ENCODE measurements at regions not wholly inside any gene's neighbourhood (a gene's known extent, or its start where the extent isn't known, plus 50 kb on each side); places are given as distances from the start of the nearest gene placed in this dataset.

- no peaks in the 10 kb centered on the region for H3K27me3 ChIP-seq
- 62% methylated on average over 2 of the region's 2 CpGs for WGBS
- no peaks in the 10 kb centered on the region for H3K4me1 ChIP-seq
- no peaks in the 10 kb centered on the region for H3K9me3 ChIP-seq
- DNase-seq (ENCODE audit: low spot score in 2 of 2), result no peak
- no peak for TF ChIP-seq EP300 (IDR thresholded peaks at IDR 0.05)
- TF ChIP-seq CTCF (IDR thresholded peaks at IDR 0.05), result no peak
- TF ChIP-seq POLR2A (IDR thresholded peaks at IDR 0.05), result no peak
- TF ChIP-seq POLR2AphosphoS5 (IDR thresholded peaks at IDR 0.05), result no peak
- no peak overlapping the region for H3K4me3 ChIP-seq
- no peaks in the 10 kb centered on the region for H3K36me3 ChIP-seq
- H3K27ac ChIP-seq, result no peak overlapping the region
Measured at GRCh38 chr18:47550611-47551010, 299.2 kb upstream of the SKOR2 start.

- Histone ChIP-seq H3K27me3 (no peaks in the 10 kb centered on the region), H3K36me3 (no peaks in the 10 kb centered on the region), H3K4me1 (no peaks in the 10 kb centered on the region), H3K9me3 (no peaks in the 10 kb centered on the region), H3K4me3 (no peak overlapping the region), H3K27ac (no peak overlapping the region)
- 59% methylated on average over 2 of the region's 2 CpGs for WGBS
- TF ChIP-seq POLR2A (IDR thresholded peaks at IDR 0.05) (no peak), POLR2AphosphoS5 (IDR thresholded peaks at IDR 0.05) (no peak), EP300 (IDR thresholded peaks at IDR 0.05) (no peak), CTCF (IDR thresholded peaks at IDR 0.05) (no peak)
- no peak for DNase-seq (ENCODE audit: low spot score in 2 of 2)
Measured at GRCh38 chr18:47549021-47549540, 297.6 kb upstream of the SKOR2 start.

GRCh38 chr18:47547539-47548202 lies 296.2 kb upstream of the SKOR2 start:
- no peaks in the 10 kb centered on the region for H3K4me1 ChIP-seq
- no peaks in the 10 kb centered on the region for H3K36me3 ChIP-seq
- no peak for DNase-seq (ENCODE audit: low spot score in 2 of 2)
- 81% methylated on average over 6 of the region's 6 CpGs for WGBS
- no peak overlapping the region for H3K27ac ChIP-seq
- no peaks in the 10 kb centered on the region for H3K27me3 ChIP-seq
- no peaks in the 10 kb centered on the region for H3K9me3 ChIP-seq
- H3K4me3 ChIP-seq, result no peak overlapping the region
- TF ChIP-seq CTCF (IDR thresholded peaks at IDR 0.05) (no peak), EP300 (IDR thresholded peaks at IDR 0.05) (no peak), POLR2A (IDR thresholded peaks at IDR 0.05) (no peak), POLR2AphosphoS5 (IDR thresholded peaks at IDR 0.05) (no peak)

- Histone ChIP-seq H3K4me1 (no peaks in the 10 kb centered on the region), H3K27me3 (no peaks in the 10 kb centered on the region), H3K9me3 (no peaks in the 10 kb centered on the region), H3K4me3 (no peak overlapping the region), H3K27ac (no peak overlapping the region), H3K36me3 (no peaks in the 10 kb centered on the region)
- 56% methylated on average over 6 of the region's 6 CpGs for WGBS
- no peak for DNase-seq (ENCODE audit: low spot score in 2 of 2)
- no peak for TF ChIP-seq CTCF (IDR thresholded peaks at IDR 0.05)
- TF ChIP-seq EP300 (IDR thresholded peaks at IDR 0.05), result no peak
- TF ChIP-seq POLR2A (IDR thresholded peaks at IDR 0.05), result no peak
- no peak for TF ChIP-seq POLR2AphosphoS5 (IDR thresholded peaks at IDR 0.05)
Measured at GRCh38 chr18:47545613-47546012, 294.2 kb upstream of the SKOR2 start.

GRCh38 chr18:47543080-47543479 lies 291.6 kb upstream of the SKOR2 start:
- H3K9me3 ChIP-seq, result no peaks in the 10 kb centered on the region
- 75% methylated on average over 3 of the region's 3 CpGs for WGBS

More at GRCh38 chr18:47543080-47543479, 291.6 kb upstream of the SKOR2 start:
- TF ChIP-seq CTCF (IDR thresholded peaks at IDR 0.05) (no peak), EP300 (IDR thresholded peaks at IDR 0.05) (no peak)
- no peak for DNase-seq (ENCODE audit: low spot score in 2 of 2)
- Histone ChIP-seq H3K27me3 (no peaks in the 10 kb centered on the region), H3K36me3 (no peaks in the 10 kb centered on the region), H3K27ac (no peak overlapping the region), H3K4me1 (no peaks in the 10 kb centered on the region), H3K4me3 (no peak overlapping the region)
